GM21526 (cell line): ENCODE measurements at regions not wholly inside any gene's neighbourhood (a gene's known extent, or its start where the extent isn't known, plus 50 kb on each side); places are given as distances from the start of the nearest gene placed in this dataset.
A peak's percentile ranks its signal among the peaks of the same experiment; 100 is the strongest.

Experiments used
- ATAC-seq: cut with Tn5 transposase; IDR thresholded peaks from one replicate; pipeline ENCODE4 v1.9.1; 2021; ENCODE audit warnings: moderate library complexity; ENCODE audit not compliant: unreplicated experiment, low FRiP score

DNA sequence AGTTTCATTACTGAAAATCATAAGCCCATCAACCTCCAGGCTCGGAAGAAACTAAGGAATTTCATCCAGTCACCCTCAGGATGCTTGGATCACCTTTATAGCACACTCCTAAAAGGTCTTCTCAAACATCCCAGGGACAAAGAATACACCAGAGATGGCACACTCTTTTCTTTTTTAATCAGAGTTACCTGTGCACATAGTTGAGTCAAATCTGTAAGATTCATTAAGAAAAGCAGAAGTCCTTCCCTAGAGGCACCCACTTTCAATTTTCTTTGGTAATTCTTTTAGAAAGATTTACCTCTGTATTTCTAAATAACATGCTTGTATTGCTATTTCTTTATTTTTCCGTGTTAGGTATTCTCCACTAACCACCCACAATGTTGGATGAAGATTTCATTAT is 50.6 kb upstream of the IL6 start:
- no peak for ATAC-seq

GRCh38 chr7:22675917-22676343 is 51.1 kb upstream of the IL6 start:
- ATAC-seq = no peak

GRCh38 chr7:22675421-22675820 is 51.6 kb upstream of the IL6 start:
- ATAC-seq = no peak

GRCh38 chr7:22672846-22673680 is 53.9 kb upstream of the IL6 start:
- peak; percentile 79 for ATAC-seq

GRCh38 chr7:22671177-22671879 is 55.7 kb upstream of the IL6 start:
- ATAC-seq = no peak

GRCh38 chr7:22670422-22670815 is 56.6 kb upstream of the IL6 start:
- no peak for ATAC-seq

GRCh38 chr7:22669692-22670421 is 57.1 kb upstream of the IL6 start:
- ATAC-seq = no peak

- no peak for ATAC-seq
These were observed 58.0 kb upstream of the IL6 start for GRCh38 chr7:22668971-22669401.

DNA sequence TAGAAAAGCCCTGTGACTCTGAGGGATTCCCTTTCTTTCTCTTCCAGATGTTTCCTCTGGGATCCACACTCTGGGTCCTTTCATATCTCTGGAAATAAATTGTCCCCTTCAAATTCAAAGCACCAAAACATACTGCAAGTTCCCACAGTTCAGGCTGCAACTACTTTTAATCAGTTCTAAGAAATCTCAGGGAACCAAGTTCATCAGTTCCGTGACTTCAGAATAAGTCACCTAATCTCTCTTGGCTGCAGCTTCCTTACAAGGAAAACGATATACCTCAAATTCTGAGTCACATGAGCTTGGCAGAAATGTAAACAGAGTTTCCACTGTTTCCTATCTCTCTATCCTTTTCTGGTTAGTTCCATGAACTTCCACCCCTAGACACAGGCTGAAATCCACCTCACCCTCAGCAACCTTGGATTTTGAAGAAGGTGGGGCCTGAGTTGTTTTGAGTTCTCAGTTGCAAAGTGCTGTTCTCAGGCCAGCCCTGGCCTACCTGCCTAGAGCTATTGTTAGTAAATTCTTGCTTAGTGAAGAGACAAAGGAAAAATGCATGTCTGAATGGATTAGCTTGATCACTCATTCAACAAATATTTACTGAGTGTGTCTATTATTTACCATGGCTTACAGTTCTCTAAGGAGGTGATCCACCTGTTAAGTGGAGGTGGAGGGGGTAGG is 59.3 kb upstream of the IL6 start:
- no peak for ATAC-seq

DNA sequence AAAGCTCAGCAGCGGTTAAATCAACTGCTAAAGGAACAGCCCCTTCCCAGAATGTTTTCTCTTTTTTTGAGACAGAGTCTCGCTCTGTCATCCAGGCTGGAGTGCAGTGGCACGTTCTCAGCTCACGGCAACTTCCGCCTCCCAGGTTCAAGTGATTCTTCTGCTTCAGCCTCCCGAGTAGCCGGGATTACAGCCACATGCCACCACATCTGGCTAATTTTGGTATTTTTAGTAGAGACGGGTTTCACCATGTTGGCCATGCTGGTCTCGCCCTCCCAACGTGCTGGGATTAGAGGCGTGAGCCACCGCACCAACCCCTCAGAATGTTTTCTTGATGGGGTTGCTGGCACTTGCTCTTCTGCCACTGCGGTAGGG is 59.8 kb upstream of the IL6 start:
- no peak for ATAC-seq

- ATAC-seq = no peak
These were observed 60.3 kb upstream of the IL6 start for GRCh38 chr7:22666732-22667131.

- no peak for ATAC-seq
These were observed 61.1 kb upstream of the IL6 start for GRCh38 chr7:22665923-22666322.

GRCh38 chr7:22664988-22665798 is 61.8 kb upstream of the IL6 start:
- no peak for ATAC-seq

DNA sequence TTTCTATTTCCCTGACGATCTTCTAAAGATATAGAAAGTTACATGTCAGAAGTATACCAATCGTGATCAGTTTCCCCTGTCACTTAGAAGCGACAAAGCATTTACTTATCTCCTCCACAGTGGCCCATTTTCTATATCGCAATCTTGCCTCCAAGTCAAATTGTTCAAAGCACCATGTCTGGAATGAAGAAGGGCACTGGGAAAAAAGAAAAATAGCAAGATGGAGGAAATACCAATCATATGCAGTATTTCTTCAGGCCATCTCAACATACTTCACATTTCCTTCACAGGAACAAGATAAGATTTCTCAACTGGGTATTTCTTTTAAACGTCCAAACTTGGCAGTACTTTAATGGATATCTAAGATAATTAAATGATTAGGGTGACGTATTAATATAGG is 63.3 kb upstream of the IL6 start:
- no peak for ATAC-seq

- ATAC-seq = no peak
These were observed 63.7 kb upstream of the IL6 start for GRCh38 chr7:22663357-22663718.

DNA sequence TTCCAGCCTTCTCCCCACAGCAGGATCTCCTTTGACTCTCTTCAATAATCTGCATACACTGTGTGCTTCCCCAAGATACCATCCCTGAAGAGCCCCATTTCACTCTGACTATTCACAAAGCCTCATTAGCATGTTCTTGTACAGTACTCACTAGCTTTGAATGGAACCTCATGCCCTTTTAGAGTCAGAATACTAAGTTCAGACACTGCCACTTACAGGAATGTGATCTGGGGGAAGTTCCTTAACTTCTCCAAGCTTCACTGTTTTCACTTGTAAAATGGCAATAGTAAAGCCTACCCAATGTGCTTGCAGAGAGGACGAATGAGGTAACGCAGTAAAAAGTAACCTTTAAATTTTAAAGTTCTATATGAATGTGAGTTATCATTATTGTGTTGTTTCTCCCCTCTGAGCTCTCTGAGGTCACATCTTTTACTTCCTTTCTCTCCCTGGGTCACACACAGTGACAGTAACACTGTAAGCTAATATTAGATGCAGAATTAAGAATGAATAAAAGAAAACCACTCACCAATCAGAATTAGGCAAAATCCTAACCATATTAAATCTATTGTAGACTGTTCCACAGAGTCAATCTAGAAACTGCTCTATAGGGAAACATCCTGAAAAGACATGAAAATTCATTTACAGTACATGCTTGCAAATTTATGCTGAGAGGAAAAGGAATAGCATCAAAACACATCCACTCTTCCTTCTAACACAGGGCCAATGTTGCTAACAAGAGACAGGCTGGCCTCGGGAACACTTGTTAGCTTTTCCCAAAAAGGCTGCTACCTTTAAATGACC is 64.2 kb upstream of the IL6 start:
- no peak for ATAC-seq

GRCh38 chr7:22662036-22662435 is 65.0 kb upstream of the IL6 start:
- ATAC-seq = no peak

GRCh38 chr7:22660732-22661131 is 66.3 kb upstream of the IL6 start:
- ATAC-seq = no peak

- no peak for ATAC-seq
These were observed 66.7 kb upstream of the IL6 start for GRCh38 chr7:22660293-22660692.
